ENCODE measurements at regions not wholly inside any gene's neighbourhood (a gene's known extent, or its start where the extent isn't known, plus 50 kb on each side); places are given as distances from the start of the nearest gene placed in this dataset.

- WGBS = 94% methylated on average over 4 of the region's 6 CpGs
- TF ChIP-seq POLR2AphosphoS5 (IDR thresholded peaks at IDR 0.05) (no peak), POLR2A (IDR thresholded peaks at IDR 0.05) (no peak), EP300 (IDR thresholded peaks at IDR 0.05) (no peak)
- TF ChIP-seq, protein P1, sequence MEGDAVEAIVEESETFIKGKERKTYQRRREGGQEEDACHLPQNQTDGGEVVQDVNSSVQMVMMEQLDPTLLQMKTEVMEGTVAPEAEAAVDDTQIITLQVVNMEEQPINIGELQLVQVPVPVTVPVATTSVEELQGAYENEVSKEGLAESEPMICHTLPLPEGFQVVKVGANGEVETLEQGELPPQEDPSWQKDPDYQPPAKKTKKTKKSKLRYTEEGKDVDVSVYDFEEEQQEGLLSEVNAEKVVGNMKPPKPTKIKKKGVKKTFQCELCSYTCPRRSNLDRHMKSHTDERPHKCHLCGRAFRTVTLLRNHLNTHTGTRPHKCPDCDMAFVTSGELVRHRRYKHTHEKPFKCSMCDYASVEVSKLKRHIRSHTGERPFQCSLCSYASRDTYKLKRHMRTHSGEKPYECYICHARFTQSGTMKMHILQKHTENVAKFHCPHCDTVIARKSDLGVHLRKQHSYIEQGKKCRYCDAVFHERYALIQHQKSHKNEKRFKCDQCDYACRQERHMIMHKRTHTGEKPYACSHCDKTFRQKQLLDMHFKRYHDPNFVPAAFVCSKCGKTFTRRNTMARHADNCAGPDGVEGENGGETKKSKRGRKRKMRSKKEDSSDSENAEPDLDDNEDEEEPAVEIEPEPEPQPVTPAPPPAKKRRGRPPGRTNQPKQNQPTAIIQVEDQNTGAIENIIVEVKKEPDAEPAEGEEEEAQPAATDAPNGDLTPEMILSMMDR (IDR thresholded peaks at IDR 0.05) = no peak
- no peaks in the 10 kb centered on the region for H3K4me1 ChIP-seq
- H3K9me3 ChIP-seq = no peaks in the 10 kb centered on the region
- DNase-seq (ENCODE audit: low spot score in 2 of 2) = no peak
- H3K36me3 ChIP-seq = no peaks in the 10 kb centered on the region
- H3K4me3 ChIP-seq = no peak overlapping the region
- peaks cover 2% of the 10 kb centered on the region for H3K27me3 ChIP-seq
- H3K27ac ChIP-seq = no peak overlapping the region
These were observed 159.6 kb upstream of the ALDH1B1 start for GRCh38 chr9:38232895-38233294.

DNA sequence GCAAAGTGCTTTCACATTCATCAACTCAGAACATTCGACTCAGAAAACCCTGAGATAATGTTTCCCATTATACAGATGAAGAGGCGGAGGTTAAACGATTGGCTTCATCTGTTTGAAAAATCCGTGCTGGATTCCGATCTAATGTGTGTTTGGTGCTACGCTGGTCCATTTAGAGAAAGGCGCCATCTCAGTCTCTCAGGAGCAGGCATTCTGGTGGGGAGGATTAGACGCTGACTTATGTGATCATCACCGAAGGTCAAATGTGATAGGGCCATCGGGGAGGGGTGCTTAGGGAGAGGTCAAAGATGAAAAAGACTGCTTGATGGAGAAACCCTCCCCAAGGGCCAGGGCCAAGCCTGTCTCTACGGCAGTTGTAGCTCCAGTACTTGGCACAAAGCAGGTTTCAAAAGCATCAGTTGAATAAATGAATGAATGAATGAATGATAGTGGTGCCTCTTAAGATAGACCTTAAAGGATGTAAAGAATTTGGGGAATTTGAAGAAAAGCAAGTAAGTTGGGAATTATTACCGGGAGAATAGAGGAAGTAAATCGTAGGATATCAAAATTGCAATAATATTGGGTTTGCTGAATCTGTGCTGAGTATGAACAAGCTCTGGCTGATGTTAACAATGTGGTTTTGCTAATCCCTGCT, 160.6 kb upstream of the SHB start:
- 84% methylated on average over 13 of the region's 13 CpGs for WGBS
- DNase-seq (ENCODE audit: low spot score in 2 of 2) = no peak
- Histone ChIP-seq H3K36me3 (no peaks in the 10 kb centered on the region), H3K9me3 (no peaks in the 10 kb centered on the region), H3K27ac (no peak overlapping the region), H3K27me3 (peaks cover 9% of the 10 kb centered on the region), H3K4me3 (no peak overlapping the region), H3K4me1 (peaks cover 11% of the 10 kb centered on the region)
- no peak for TF ChIP-seq POLR2AphosphoS5 (IDR thresholded peaks at IDR 0.05)
- TF ChIP-seq, protein P1 (IDR thresholded peaks at IDR 0.05) = no peak
- TF ChIP-seq EP300 (IDR thresholded peaks at IDR 0.05) = no peak
- no peak for TF ChIP-seq POLR2A (IDR thresholded peaks at IDR 0.05)

GRCh38 chr9:38229104-38229500, 160.1 kb upstream of the SHB start:
- no peaks in the 10 kb centered on the region for H3K36me3 ChIP-seq
- TF ChIP-seq, protein P1 (IDR thresholded peaks at IDR 0.05) = no peak
- TF ChIP-seq POLR2AphosphoS5 (IDR thresholded peaks at IDR 0.05) = no peak
- TF ChIP-seq POLR2A (IDR thresholded peaks at IDR 0.05) = no peak
- TF ChIP-seq EP300 (IDR thresholded peaks at IDR 0.05) = no peak
- peaks cover 11% of the 10 kb centered on the region for H3K4me1 ChIP-seq
- H3K9me3 ChIP-seq = no peaks in the 10 kb centered on the region
- no peak overlapping the region for H3K4me3 ChIP-seq
- H3K27me3 ChIP-seq = peaks cover 9% of the 10 kb centered on the region
- H3K27ac ChIP-seq = no peak overlapping the region
- WGBS = 89% methylated on average over 5 of the region's 5 CpGs
- no peak for DNase-seq (ENCODE audit: low spot score in 2 of 2)

DNA sequence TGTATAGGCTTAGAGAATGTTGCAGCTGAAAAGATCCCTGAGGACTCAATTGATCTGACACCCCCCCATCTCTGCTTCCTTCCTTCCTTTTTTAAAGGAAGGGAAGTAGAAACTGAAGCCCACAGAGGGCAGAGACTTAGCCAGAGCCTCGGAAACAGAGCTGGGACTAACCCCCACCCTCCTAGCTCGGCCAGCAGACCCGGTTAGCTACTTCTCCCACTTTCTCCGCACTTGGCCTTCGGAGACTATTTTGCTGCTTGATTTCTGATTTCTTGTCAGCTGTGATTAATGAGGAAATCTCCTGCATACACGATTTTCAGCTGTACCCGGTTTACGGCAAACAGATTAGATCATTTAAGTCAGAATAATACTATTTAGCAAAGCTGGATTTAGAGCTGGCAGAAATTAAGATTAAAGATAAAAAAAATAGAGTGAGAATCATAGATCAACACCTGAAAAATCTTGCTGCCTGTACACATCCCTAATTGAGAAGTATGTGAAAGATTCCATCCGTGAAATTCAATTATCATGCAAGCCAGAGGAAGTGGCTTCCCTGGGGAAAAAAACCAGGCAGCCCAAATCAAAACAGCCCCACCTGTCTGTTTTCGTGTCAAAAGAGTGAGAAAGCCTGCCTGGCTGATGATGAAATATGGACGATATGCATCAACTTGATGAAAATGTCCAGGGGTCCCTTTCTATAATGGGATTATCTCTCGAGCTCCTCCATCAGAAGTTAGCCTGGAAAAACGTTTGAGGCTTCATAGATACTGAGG, 159.5 kb upstream of the SHB start:
- Histone ChIP-seq H3K27ac (no peak overlapping the region), H3K27me3 (peaks cover 9% of the 10 kb centered on the region), H3K9me3 (no peaks in the 10 kb centered on the region), H3K4me3 (no peak overlapping the region), H3K4me1 (peaks cover 11% of the 10 kb centered on the region), H3K36me3 (no peaks in the 10 kb centered on the region)
- DNase-seq (ENCODE audit: low spot score in 2 of 2) = no peak
- 42% methylated on average over 13 of the region's 13 CpGs for WGBS
- no peak for TF ChIP-seq POLR2A (IDR thresholded peaks at IDR 0.05)

DNA sequence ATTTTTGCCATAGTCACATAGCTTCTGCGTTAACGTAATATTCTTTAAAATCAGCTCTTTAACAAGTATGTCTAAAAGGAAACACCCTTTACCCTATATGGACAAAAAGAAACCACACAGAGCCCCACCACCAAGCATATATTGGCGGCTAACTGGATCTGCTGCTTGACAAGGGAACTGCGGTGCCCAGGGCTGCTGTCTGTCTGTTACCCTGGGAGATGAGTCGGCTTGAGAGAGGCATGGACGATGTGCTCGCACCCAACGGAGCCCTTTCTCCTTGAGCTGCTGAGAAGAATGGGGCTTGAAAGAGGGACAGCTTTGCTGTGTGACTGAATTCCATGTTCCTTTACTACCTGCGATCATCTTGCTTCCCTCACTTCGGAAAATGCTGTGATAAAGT, 158.6 kb upstream of the SHB start:
- Histone ChIP-seq H3K4me3 (no peak overlapping the region), H3K4me1 (peaks cover 11% of the 10 kb centered on the region)
- DNase-seq (ENCODE audit: low spot score in 2 of 2) = no peak

More for the DNA sequence above, 158.6 kb upstream of the SHB start:
- H3K36me3 ChIP-seq = no peaks in the 10 kb centered on the region
- H3K9me3 ChIP-seq = no peaks in the 10 kb centered on the region
- no peak overlapping the region for H3K27ac ChIP-seq
- TF ChIP-seq, protein P1 (IDR thresholded peaks at IDR 0.05) = no peak
- TF ChIP-seq POLR2A (IDR thresholded peaks at IDR 0.05) (no peak), EP300 (IDR thresholded peaks at IDR 0.05) (no peak), POLR2AphosphoS5 (IDR thresholded peaks at IDR 0.05) (no peak)
- peaks cover 9% of the 10 kb centered on the region for H3K27me3 ChIP-seq
- WGBS = 50% methylated on average over 6 of the region's 10 CpGs
